ENCODE measurements at regions not wholly inside any gene's neighbourhood (a gene's known extent, or its start where the extent isn't known, plus 50 kb on each side); places are given as distances from the start of the nearest gene placed in this dataset.
"Not testable (repeated sequence)": the region's sequence is repeated elsewhere in the genome, so short reads cannot be mapped to it uniquely, and the experiment has no call there.

DNA sequence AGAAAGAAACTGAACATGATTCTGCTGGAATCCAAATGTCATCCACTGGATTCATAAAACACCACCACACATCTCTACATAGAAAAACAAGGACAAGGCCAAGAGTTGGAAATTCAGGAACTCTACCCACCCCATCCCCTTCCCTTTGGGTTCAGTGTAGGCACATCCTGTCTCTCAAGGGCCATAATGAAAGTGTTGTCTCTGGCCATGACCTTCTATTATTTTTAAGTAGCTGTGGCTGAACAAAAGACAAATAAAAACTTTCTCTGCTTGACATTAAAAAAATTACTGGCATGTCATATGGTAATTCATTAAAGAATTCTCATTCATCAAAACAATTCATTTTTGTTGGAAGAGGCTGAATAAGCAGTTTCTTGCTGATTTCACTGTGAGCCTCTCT lies 54.9 kb upstream of the ZBTB18 start:
- no peak for DNase-seq

DNA sequence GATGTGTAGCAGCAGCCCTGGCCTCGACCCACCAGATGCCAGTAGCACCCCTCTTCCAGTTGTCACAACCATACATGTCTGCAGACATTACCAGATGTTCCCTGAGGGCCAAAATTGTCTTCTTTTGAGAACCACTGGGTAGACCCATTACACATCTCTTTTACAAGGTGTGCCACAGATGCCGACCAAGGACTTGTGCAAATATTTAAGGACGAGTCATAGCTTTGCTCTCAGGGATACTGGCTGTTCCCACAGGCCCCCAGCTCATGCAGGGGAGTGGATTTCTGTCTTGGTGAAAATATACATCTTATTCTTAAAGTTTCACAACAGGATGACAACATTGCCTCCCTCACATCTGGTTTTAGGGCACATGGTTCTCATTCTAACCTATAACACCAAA lies 59.4 kb upstream of the ZBTB18 start:
- no peak for DNase-seq

DNA sequence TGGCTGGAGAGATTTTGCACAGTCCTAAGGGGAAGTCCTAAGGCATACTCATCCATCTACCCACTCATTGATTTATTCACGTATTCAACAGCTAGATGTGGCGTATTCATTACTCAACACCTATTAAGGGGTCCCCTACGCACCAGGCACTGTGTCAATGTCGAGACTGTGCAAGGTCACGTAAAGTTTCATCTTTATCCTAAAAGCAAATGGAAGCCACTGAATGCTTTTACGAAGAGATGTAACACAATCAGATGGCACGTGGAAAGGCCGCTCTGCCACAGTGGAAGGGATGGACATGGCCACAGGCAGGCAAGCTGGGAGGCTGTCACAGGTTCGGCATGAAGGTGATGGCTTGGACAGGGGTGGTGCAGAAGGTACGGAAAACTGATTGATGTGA lies 66.3 kb upstream of the ZBTB18 start:
- DNase-seq = no peak

DNA sequence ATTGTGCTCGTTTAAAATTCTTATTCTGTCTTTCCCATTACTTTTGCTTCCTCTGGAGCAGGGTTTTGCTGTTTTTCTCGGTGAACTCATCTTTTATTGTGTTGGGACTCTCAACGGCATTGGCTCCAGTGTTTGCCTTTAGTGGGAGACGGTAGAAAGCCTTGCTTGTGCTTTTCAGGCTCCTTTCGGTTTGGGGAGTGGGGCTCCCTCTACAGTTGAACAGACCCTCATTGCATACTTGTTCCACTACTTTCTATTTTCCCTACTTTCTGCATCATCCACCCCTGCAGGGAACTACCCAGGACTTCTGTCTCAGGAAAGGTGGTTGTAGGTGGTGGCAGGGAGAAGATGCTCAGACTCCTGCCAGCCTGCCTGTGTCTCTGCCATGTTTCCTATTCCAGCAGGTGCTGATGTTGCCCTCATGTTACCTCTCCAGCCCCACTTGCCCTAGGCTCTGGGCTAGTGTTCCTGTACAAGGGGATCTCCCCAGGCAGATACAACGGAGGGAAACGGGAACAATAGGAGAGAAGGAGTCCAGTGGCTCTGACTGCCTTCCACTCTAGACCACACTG lies 68.5 kb upstream of the ZBTB18 start:
- DNase-seq = no peak

DNA sequence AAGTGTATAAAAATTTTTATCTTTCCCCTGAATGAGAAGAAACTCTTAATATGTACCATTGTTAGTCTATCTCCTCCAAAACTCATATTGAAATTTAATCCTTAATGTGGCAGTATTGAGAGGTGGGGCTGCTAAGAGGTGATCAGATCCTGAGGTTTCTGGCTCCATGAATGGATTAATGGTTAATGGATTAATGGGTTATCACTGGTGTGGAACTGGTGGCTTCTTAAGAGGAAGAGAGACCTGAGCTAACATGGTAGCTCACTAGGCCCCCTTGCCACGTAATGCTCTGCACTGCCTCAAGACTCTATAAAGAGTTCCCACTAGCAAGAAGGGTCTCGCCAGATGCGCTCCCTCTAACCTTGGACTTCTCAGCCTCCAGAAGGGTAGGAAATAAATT lies 70.6 kb upstream of the ZBTB18 start:
- no peak for DNase-seq

DNA sequence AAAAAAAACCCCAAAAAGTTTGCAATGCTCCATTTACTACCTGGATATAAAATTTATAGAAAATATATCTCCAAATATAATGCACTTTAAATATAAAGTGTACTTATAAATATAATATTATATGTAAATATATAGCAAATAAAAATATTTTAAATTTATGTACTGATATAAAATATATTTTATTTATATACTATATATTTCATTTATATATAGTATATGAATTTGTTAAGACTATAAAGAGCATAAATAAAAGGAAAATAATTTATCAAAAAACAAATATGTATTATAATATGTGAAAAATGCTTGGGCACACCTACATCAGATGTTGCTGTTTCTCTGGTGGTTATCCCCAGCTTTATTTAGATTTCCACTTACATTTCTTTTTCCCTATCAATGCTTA lies 71.0 kb upstream of the ZBTB18 start:
- no peak for DNase-seq

DNA sequence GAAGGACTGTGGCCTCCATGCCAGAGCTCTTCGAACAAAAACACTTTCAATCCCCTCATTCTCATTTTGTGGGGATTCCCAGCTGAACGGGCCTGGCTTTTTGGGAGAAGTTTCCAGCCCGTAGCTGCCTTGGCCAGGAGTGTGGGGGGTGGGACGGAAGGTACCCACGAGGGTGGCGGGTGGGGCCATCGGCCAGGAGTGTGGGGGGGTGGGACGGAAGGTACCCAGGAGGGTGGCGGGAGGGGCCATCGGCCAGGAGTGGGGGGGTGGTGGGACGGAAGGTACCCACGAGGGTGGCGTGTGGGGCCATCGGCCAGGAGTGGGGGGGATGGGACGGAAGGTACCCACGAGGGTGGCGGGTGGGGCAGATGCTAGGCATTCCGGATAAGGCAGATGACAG lies 71.7 kb upstream of the ZBTB18 start:
- DNase-seq = no peak

DNA sequence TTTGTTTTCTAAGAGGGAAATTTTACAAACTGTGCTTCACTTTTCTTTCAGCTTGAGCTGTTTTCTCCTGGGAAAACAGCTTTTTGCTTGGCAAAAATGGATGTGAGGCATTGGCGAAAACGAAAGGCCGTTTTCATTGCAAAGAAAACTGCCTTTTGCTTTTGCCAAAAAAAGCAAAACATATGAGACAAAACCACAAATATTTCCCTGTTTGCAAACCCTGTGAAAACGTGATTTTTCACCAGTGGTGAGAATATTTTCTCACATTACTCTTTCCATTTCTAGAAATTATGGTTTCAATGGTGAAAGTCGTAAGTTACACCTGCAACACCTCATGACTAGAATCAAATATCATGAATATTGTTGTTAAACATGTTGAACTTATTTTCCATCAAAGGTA lies 74.0 kb upstream of the ZBTB18 start:
- DNase-seq = no peak

DNA sequence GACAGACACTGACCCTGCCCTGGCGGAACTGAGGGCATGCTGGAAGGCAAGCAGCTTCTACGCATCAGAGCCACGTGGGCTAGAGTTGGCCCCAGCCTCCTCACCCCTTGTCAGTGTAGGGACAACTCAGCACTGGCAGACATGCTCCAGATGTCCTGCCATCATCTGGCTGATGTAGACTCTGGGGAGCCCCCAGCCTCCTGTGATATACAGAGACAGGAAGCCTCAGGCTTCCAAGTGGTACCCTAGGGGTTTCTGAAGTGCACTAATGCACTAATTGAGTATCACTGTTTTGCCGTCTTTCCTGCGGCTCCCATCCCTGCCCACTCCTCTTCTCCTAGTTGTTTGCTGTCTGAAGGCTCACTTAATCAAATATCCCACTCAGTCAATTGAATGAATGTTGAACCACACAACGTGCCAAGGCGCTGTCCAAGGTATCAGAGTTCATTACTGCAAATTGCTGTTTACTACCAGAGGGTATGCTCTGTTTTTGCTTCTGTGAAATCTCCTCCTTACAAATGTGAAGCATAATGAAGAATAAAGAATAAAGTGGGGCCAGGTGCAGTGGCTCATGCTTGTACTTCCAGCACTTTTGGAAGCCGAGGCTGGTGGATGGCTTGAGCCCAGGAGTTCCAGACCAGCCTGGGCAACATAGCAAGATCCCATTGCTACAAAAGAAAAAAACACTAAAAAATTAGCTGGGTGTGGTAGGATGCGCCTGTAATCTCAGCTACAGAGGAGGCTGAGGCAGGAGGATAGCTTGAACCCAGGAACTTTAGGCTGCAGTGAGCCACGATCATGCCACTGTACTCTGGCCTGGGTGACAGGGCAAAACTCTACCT lies 76.4 kb upstream of the ZBTB18 start:
- DNase-seq = no peak

DNA sequence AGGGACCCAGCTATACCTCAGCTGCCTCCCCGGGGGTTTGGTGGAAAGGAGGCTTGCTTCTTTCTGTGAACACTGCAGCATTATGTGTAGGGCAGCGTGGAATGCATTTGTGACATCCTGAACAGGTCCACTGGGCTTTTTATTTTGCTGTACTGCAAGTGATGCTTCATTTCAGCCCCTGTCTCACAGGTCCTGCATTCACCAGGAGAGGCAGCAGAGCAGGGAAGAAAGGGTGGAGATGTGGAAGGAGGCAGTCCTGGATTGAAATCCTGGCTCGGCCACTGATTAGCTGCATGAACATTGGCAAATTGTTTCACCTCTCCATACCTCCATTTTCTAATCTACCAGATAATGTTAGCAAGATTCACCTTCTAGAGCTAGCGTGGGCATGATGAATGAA lies 77.9 kb upstream of the ZBTB18 start:
- DNase-seq = no peak

DNA sequence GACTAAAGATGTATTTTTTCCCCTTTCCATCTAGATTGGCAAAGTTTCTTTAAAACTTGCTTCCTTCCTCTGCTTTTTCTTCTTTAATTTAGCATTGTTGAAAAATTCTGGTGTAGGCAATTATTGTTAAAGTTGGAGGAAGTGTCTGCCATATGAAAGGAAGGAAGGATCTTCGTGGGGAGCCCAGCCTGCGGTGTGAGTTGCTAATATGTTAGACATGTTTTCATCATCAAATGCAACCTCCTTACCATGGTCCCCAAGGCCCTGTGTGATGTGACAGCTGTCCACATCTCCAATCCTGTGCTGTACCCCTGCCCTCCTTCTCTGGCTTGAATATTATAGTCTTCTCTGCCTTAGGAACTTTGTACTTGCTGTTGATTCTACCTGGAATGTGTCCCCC lies 81.0 kb upstream of the ZBTB18 start:
- DNase-seq = no peak

DNA sequence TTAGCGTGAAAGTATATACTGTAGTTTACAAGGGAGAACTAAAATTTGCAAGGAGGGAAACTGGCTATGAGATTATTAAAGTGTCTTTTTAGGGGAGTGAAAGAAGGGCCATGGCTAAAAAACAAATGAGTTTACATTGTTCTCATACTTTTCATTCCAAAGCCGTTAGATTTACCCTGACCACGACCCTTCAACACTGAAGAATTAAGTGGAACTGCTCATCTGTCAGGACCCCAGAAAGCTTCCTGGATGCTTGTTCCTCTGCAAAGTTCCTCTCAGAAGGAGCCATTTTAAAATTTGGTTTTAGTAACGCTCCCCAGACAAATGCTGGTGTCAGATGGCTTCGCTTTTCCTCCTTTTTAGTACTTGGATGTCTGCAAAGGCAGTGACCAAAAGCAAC lies 82.7 kb upstream of the ZBTB18 start:
- no peak for DNase-seq

DNA sequence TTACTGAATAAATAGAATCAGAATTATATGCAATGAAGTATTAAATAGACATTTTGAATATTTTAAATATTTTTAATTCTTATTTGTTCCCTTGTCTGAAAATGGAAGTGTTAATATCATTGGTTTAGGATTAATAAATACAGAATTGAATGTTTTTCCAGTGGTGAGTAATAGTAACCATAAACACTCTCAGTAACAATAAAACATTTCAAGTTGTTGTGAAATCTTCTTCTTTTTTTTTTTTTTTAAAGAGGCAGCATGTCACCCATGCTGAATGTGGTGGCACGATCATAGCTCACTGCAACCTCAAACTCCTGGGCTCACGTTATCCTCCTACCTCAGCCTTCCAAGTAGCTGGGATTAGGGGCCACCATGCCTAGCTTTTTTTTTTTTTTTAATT lies 86.2 kb upstream of the ZBTB18 start:
- no peak for DNase-seq

DNA sequence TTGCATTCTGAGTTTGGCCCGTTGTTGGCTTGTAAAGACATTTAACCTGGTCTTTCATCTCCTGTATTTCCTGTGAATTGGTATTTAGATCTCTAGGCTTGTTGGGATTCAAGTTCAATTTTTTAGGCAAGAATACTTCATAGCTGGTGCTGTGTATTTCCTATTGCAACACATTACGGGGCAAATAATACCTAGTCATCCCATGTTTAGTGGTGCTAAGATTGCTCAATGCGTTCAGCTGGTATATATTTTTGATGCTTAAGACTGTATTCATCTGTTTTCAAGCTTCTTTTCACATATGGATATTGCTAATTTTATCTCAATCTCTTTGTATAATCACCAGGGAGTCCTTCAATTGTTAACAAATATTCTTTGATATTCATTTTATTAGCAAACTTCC lies 87.5 kb upstream of the ZBTB18 start:
- no peak for DNase-seq

DNA sequence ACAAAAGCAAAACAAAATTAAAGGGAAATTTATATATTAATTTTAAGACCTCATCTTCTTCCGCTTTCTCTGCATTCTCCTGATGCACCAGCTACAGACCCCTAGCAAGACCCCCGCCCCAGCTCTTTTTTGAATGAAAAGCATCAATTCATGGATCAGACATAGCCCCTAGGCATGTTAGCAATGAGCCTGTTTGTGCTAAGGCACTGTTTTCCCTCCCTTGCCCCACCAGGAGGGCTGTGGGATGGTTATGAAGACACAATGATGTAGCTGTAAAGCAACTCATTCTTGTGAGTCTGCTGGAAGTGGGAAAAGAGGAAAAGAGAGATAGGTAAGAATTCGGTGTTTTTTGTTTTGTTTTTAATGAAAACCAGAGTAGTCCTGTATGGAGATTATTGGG lies 88.5 kb upstream of the ZBTB18 start:
- no peak for DNase-seq

DNA sequence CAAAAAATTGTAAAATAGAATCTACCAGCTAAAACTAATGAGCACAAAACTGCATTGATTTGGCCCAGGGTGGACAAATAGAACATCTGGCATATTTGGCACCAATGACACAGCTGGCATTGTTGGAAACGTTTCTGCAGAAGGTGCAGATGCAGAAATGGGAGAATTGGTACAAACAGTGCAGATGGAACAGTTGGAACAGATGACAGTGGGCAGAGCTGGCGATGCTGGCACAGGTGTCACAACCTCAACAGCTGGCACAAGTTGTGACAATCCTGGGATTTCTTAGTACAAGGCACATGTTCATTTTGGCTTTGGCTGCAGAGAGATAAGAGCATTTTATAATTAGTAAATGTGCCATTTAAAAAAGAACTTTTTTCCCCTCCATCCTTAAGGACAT lies 91.1 kb upstream of the ZBTB18 start:
- no peak for DNase-seq

DNA sequence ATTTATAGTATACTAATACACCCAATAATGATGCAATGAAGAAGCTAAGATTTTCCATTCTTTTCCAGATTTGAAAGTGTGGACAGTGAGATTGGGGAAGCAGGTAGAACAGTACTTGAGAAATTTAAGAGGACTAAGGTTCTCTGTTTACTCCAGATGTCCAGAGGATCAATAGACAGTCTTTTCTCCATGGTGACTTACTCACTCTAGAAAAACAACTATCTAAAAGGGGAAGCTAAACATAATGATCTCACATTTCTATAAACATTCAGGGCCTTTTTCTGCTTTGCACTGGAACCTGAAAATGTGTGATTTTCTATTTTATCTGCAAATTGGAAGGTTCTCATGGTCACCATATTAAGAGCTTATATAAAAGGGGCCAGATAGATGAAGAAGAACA lies 93.9 kb upstream of the ZBTB18 start:
- DNase-seq = no peak

DNA sequence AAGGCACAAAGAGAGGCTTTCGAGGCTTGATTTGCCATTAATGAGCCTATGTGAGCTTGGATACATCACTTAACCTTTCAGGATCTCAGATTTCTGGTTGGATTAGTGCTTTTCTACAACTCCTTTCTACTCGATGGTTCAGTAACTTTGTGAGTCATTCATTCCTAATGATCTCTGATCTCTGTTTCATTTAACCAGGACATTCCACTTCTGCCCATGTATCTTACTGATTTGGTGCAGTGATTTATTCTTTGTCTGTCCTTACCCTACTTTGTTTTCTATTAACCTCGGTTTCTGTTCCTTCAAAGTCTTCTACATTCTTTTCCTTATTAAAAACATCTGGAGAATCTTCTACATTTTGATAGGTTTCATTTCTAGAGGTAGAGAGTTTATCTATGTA lies 94.6 kb upstream of the ZBTB18 start:
- DNase-seq = no peak

DNA sequence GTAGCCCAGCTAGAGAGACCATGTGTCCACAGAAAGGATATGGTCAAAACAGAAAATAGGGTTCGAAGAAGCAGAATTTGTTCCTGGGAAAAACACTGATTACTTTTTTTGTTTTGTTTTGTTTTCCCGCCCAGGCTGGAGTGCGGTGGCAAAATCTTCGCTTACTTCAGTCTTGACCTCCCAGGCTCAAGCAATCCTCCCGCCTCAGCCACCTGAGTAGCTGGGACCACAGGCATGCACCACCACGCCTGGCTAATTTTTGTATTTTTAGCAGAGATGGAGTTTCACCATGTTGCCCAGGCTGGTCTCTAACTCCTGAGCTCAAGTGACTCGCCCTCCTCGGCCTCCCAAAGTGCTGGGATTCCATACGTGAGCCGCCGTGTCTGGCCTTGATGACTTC lies 99.9 kb upstream of the ZBTB18 start:
- DNase-seq = not testable (repeated sequence)

DNA sequence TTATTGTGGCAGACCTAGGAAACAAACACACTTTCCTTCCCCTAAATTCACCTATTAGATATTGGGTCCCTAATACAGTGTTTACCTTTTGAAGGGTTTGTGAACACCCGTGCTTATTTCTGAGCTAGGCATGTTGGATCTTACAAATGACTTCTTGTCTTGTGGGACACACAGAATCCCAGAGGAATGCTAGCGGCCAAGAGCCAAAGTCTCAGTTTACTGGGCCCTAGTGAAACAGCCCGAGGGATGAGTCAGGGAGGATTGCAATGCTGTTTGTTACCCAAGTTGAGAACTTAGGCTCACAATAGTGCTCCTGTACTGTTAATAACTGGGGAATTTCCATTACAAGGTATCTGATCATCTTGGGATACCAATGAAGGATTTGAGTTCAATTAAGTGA lies 100.1 kb upstream of the AKT3 start:
- DNase-seq = no peak

DNA sequence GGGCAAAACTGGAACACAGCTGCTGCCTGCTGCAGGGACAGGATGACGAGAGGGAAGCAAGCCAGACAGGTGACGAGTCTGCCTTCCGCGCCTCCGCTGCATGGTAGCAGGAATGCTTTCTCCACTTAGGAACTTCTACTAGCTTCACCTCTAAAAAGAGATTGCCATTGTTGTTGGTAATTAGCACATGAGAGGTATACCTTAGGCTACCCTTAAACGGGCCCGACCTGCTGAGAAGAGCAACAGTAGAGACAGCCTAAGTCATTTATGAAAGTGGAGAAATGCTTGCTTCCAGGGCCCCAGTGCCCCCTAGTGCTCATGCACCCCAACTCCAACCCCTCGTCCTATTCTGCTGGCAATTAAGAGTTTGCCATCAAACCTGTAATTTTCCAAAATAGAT lies 96.9 kb upstream of the AKT3 start:
- DNase-seq = peak; percentile 44

DNA sequence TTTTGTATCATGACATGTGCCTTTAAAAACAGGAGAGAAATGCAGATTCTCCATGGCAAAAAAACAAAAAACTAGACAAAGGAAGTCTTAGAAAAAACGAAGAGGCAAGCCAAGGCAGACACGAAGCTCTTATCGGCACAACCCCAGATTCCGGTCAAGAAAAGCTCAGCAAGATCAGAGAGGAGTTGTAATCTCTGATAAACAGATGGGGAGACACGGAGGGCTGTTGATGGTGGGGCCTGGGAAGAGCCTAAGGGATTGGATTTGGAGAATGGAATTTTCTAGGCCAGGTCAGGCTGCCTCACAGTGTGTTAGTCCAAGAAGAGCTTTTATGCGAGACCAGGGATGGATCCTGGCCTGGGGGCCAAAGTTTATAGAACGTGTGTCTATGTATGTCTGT lies 96.2 kb upstream of the AKT3 start:
- DNase-seq = no peak

DNA sequence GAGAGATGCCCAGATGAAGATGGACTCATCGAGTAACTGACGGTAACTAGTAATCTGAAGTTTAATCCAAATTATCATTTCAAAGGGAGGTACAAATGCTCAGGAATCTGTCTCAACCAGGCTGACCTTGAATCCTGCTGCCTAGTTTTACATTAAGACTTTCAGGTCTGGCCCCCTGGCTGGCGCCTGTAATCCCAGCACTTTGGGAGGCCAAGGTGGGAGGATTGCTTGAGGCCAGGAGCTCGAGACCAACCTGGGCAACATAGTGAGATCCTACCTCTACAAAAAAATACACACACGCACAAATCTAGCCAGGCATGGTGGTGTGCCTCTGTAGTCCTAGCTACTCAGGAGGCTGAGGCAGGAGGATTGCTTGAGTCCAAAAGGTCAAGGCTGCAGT lies 95.7 kb upstream of the AKT3 start:
- no peak for DNase-seq

DNA sequence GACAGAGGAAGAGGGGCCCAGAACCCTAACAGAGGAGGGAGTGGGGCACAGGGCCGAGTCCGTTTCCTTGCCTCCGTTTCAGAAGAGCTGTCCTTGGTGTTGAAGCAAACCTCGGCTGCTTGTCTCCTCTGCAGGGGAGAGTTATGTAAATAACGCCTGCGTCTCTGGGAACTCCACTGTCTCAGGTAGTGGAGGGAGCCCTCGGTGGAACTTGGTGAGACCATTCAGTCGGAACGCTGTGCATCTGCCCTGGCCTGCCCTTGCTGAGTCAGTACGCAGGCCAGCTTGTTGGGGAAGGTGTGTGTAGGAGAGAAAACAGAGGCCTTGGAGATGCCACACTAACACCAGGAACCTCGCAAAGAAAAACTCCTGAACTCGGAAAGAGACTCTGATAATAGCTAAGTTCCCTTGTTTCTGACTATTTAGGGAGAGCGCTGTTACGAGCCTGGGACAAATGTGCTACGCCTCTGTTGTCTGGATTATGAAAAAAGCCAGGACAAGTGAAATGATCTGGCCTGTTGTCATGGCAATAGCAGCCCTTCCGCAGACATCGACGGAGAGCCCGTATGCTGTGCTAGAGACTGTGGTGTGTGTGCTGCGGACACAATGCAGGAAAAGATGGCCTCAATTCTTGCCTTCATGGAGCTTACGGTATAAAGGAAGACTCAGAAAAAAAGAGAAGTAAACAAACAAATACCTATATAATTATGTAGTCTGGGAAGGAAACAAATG lies 94.6 kb upstream of the AKT3 start:
- DNase-seq = no peak

Measured in CD4-positive, alpha-beta T cell treated with Interleukin-10 for 1 hour (primary cell).